ENCODE measurements at regions not wholly inside any gene's neighbourhood (a gene's known extent, or its start where the extent isn't known, plus 50 kb on each side); places are given as distances from the start of the nearest gene placed in this dataset.

GRCh38 chrX:22325096-22325495 lies 52.4 kb downstream of the CBLL2 start:
- 58% methylated on average over 2 of the region's 2 CpGs; no CpG with 5 or more reads in 1 of the 2 donors for WGBS, 2 donors (ENCODE audit: low coverage in 1 of 2)
- TF ChIP-seq POLR2A (IDR thresholded peaks at IDR 0.05), result no peak
- no peak for TF ChIP-seq EP300 (IDR thresholded peaks at IDR 0.05; ENCODE audit: low read depth)
- no peak for TF ChIP-seq POLR2AphosphoS5 (IDR thresholded peaks at IDR 0.05)
- TF ChIP-seq CTCF (IDR thresholded peaks at IDR 0.05), result no peak
- in situ Hi-C loops (cut with MboI; ENCODE audit: low pct_ligation_motif_present in 1 of 4, low pct_unique_long_range_greater_than_20kb in 1 of 4, low sequenced_read_pairs in 3 of 4), result no loop called here

GRCh38 chrX:22329783-22330182 lies 57.1 kb downstream of the CBLL2 start:
- no peaks in the 10 kb centered on the region for H3K4me1 ChIP-seq
- H3K27me3 ChIP-seq, result no peaks in the 10 kb centered on the region
- in situ Hi-C loops (cut with MboI; ENCODE audit: low pct_ligation_motif_present in 1 of 4, low pct_unique_long_range_greater_than_20kb in 1 of 4, low sequenced_read_pairs in 3 of 4), result no loop called here
- 31 to 40% methylated on average over 1 to 2 of the region's 2 CpGs for WGBS, 2 donors (ENCODE audit: low coverage in 1 of 2)
- intact Hi-C loops (cut with DNase I; ENCODE audit: low total_unique reads), result no loop called here
- no peaks in the 10 kb centered on the region for H3K9me3 ChIP-seq
- no peak overlapping the region for H3K4me3 ChIP-seq
- H3K36me3 ChIP-seq, result no peaks in the 10 kb centered on the region
- DNase-seq, result no peak
- TF ChIP-seq CTCF (IDR thresholded peaks at IDR 0.05) (no peak), POLR2A (IDR thresholded peaks at IDR 0.05) (no peak), POLR2AphosphoS5 (IDR thresholded peaks at IDR 0.05) (no peak), EP300 (IDR thresholded peaks at IDR 0.05; ENCODE audit: low read depth) (no peak)
- H3K27ac ChIP-seq, result no peak overlapping the region

More at GRCh38 chrX:22325096-22325495, 52.4 kb downstream of the CBLL2 start:
- H3K27ac ChIP-seq, result no peak overlapping the region
- no peaks in the 10 kb centered on the region for H3K4me1 ChIP-seq
- no peaks in the 10 kb centered on the region for H3K9me3 ChIP-seq
- intact Hi-C loops (cut with DNase I; ENCODE audit: low total_unique reads), result no loop called here
- no peak for DNase-seq
- no peak overlapping the region for H3K4me3 ChIP-seq
- no peaks in the 10 kb centered on the region for H3K27me3 ChIP-seq
- no peaks in the 10 kb centered on the region for H3K36me3 ChIP-seq

- H3K4me1 ChIP-seq, result no peaks in the 10 kb centered on the region
- H3K36me3 ChIP-seq, result no peaks in the 10 kb centered on the region
- no peak for DNase-seq
- H3K27ac ChIP-seq, result no peak overlapping the region
- 20 to 33% methylated on average over 1 of the region's 1 CpG for WGBS, 2 donors (ENCODE audit: low coverage in 1 of 2)
- in situ Hi-C loops (cut with MboI; ENCODE audit: low pct_ligation_motif_present in 1 of 4, low pct_unique_long_range_greater_than_20kb in 1 of 4, low sequenced_read_pairs in 3 of 4) (no loop called here), intact Hi-C loops (cut with DNase I; ENCODE audit: low total_unique reads) (no loop called here)
- no peak overlapping the region for H3K4me3 ChIP-seq
- TF ChIP-seq POLR2A (IDR thresholded peaks at IDR 0.05), result no peak
- no peak for TF ChIP-seq CTCF (IDR thresholded peaks at IDR 0.05)
- TF ChIP-seq POLR2AphosphoS5 (IDR thresholded peaks at IDR 0.05), result no peak
- no peak for TF ChIP-seq EP300 (IDR thresholded peaks at IDR 0.05; ENCODE audit: low read depth)
- no peaks in the 10 kb centered on the region for H3K27me3 ChIP-seq
- H3K9me3 ChIP-seq, result no peaks in the 10 kb centered on the region
Observed at GRCh38 chrX:22338740-22339139, 66.0 kb downstream of the CBLL2 start.

GRCh38 chrX:22339459-22339858 lies 66.7 kb downstream of the CBLL2 start:
- Histone ChIP-seq H3K4me3 (no peak overlapping the region), H3K36me3 (no peaks in the 10 kb centered on the region), H3K27me3 (no peaks in the 10 kb centered on the region), H3K4me1 (no peaks in the 10 kb centered on the region), H3K27ac (peak overlapping the region in 1 of 4 donors; percentile 29), H3K9me3 (no peaks in the 10 kb centered on the region)
- WGBS, 2 donors (ENCODE audit: low coverage in 1 of 2), result 20 to 24% methylated on average over 1 of the region's 1 CpG
- in situ Hi-C loops (cut with MboI; ENCODE audit: low pct_ligation_motif_present in 1 of 4, low pct_unique_long_range_greater_than_20kb in 1 of 4, low sequenced_read_pairs in 3 of 4) (no loop called here), intact Hi-C loops (cut with DNase I; ENCODE audit: low total_unique reads) (no loop called here)
- no peak for TF ChIP-seq POLR2AphosphoS5 (IDR thresholded peaks at IDR 0.05)
- TF ChIP-seq EP300 (IDR thresholded peaks at IDR 0.05; ENCODE audit: low read depth), result no peak
- no peak for TF ChIP-seq CTCF (IDR thresholded peaks at IDR 0.05)
- DNase-seq, result no peak

Measured in transverse colon (tissue), 4 donors.